GM23338 (cell line): ENCODE measurements at regions not wholly inside any gene's neighbourhood (a gene's known extent, or its start where the extent isn't known, plus 50 kb on each side); places are given as distances from the start of the nearest gene placed in this dataset.

ENCODE experiments used
- ATAC-seq: fragments of 200-7000 bp; cut with Tn5 transposase; 3 replicates; pipeline ENCODE4 v1.9.1; 2020
- DNase-seq: peaks from one replicate; pipeline ENCODE4 v3.0.0-alpha.2; 2015; ENCODE audit warnings: low spot score
- H2AFZ ChIP-seq: fragments of 200-600 bp; sonication (generic); 2 replicates; pipeline ENCODE4 v1.8.0; 2016; ENCODE audit warnings: antibody characterized with exemption, mild to moderate bottlenecking, moderate library complexity
- H3F3A ChIP-seq: fragments of 200-600 bp; sonication (generic); replicated peaks from 2 replicates; pipeline ENCODE4 v1.8.0; 2017; ENCODE audit warnings: antibody characterized with exemption, mixed run types, low read depth
- H3K27ac ChIP-seq: fragments of 200-600 bp; sonication (generic); 2 replicates; pipeline ENCODE4 v1.6.1; 2016; ENCODE audit warnings: low read depth
- H3K27me3 ChIP-seq: fragments of 200-600 bp; sonication (generic); 2 replicates; pipeline ENCODE4 v1.8.0; 2016; ENCODE audit warnings: mild to moderate bottlenecking, mixed run types, moderate library complexity; ENCODE audit not compliant: insufficient read depth
- H3K36me3 ChIP-seq: fragments of 200-600 bp; sonication (generic); 2 replicates; pipeline ENCODE4 v1.8.0; 2016; ENCODE audit warnings: mild to moderate bottlenecking; ENCODE audit not compliant: insufficient read depth
- H3K4me1 ChIP-seq: fragments of 200-600 bp; sonication (generic); 2 replicates; pipeline ENCODE4 v1.8.0; 2016; ENCODE audit warnings: mild to moderate bottlenecking, moderate library complexity; ENCODE audit not compliant: insufficient read depth
- H3K4me2 ChIP-seq: fragments of 200-600 bp; sonication (generic); 2 replicates; pipeline ENCODE4 v1.7.1; 2017; ENCODE audit warnings: mixed run types
- H3K4me3 ChIP-seq: fragments of 200-600 bp; sonication (generic); 2 replicates; pipeline ENCODE4 v1.6.1; 2016; ENCODE audit warnings: mixed run types
- H3K79me2 ChIP-seq: fragments of 200-600 bp; sonication (generic); replicated peaks from 2 replicates; pipeline ENCODE4 v1.8.0; 2017; ENCODE audit warnings: mild to moderate bottlenecking; ENCODE audit not compliant: insufficient read depth
- H3K9me2 ChIP-seq: fragments of 200-600 bp; sonication (generic); 2 replicates; pipeline ENCODE4 v1.8.0; 2017; ENCODE audit not compliant: insufficient read depth
- H4K20me1 ChIP-seq: fragments of 200-600 bp; sonication (generic); replicated peaks from 2 replicates; pipeline ENCODE4 v1.8.0; 2017; ENCODE audit warnings: mild to moderate bottlenecking; ENCODE audit not compliant: insufficient read depth
- H3K27ac Mint-ChIP-seq: 2 replicates; pipeline ENCODE4 v1.8.0; 2020; ENCODE audit warnings: inconsistent platforms, mild to moderate bottlenecking, moderate library complexity, mixed read lengths
- H3K27me3 Mint-ChIP-seq: 3 replicates; pipeline ENCODE4 v1.8.0; 2022; ENCODE audit warnings: low read depth, mild to moderate bottlenecking, moderate library complexity, mixed read lengths, inconsistent platforms; ENCODE audit not compliant: insufficient read depth, poor library complexity
- H3K36me3 Mint-ChIP-seq: 3 replicates; pipeline ENCODE4 v1.8.0; 2021; ENCODE audit warnings: low read depth, mild to moderate bottlenecking, inconsistent platforms, moderate library complexity, mixed read lengths
- H3K4me1 Mint-ChIP-seq: 3 replicates; pipeline ENCODE4 v1.8.0; 2020; ENCODE audit warnings: mild to moderate bottlenecking, inconsistent platforms, mixed read lengths
- H3K4me3 Mint-ChIP-seq: 3 replicates; pipeline ENCODE4 v1.8.0; 2021; ENCODE audit warnings: moderate library complexity, mild to moderate bottlenecking, inconsistent platforms, mixed read lengths
- H3K9me3 Mint-ChIP-seq: 3 replicates; pipeline ENCODE4 v1.8.0; 2020; ENCODE audit warnings: moderate library complexity, mild to moderate bottlenecking, inconsistent platforms, mixed read lengths
- CREB1 ChIP-seq: fragments of 250-450 bp; sonication (Bioruptor Pico); IDR thresholded peaks from 2 replicates; pipeline ENCODE4 v1.5.0; 2020; ENCODE audit warnings: low read depth, mild to moderate bottlenecking, moderate library complexity
- EZH2 ChIP-seq: fragments of 200-600 bp; sonication (generic); IDR thresholded peaks from one replicate; pipeline ENCODE4 v1.8.0; 2017; ENCODE audit warnings: antibody characterized with exemption, mild to moderate bottlenecking, low read depth; ENCODE audit not compliant: unreplicated experiment
- EZH2phosphoT487 ChIP-seq: fragments of 200-600 bp; sonication (generic); IDR thresholded peaks from one replicate; pipeline ENCODE4 v1.8.1; 2018; ENCODE audit warnings: antibody characterized with exemption; ENCODE audit not compliant: unreplicated experiment
- POLR2AphosphoS5 ChIP-seq: IDR thresholded peaks from 2 replicates; pipeline ENCODE4 v1.6.1; 2016; ENCODE audit warnings: antibody characterized with exemption, low read depth
- STAT1 ChIP-seq: IDR thresholded peaks from one replicate; pipeline ENCODE4 v1.6.1; 2016; ENCODE audit warnings: antibody characterized with exemption; ENCODE audit not compliant: unreplicated experiment
- ZNF114 ChIP-seq: fragments of 250-450 bp; sonication (Bioruptor Pico); IDR thresholded peaks from 2 replicates; pipeline ENCODE4 v1.5.0; 2020; ENCODE audit warnings: mild to moderate bottlenecking, moderate library complexity
- ZNF331 ChIP-seq: fragments of 250-450 bp; sonication (Bioruptor Pico); IDR thresholded peaks from 2 replicates; pipeline ENCODE4 v1.5.0; 2020; ENCODE audit warnings: low read depth, mild to moderate bottlenecking, moderate library complexity
- ZNF462 ChIP-seq: fragments of 250-450 bp; sonication (Bioruptor Pico); IDR thresholded peaks from 2 replicates; pipeline ENCODE4 v1.5.0; 2020; ENCODE audit warnings: mild to moderate bottlenecking, moderate library complexity

GRCh38 chr13:53513226-53513625, 484.6 kb downstream of the OLFM4 start:
- H3K4me1 ChIP-seq, result peaks cover 27% of the 10 kb centered on the region
- no peak overlapping the region for H3K27ac ChIP-seq
- peak overlapping the region; percentile 61 for H3K4me2 ChIP-seq
- H3K27ac Mint-ChIP-seq, result no peak overlapping the region
- TF ChIP-seq ZNF331 (CRISPR knock-in tag), result no peak
- no peak for TF ChIP-seq CREB1 (CRISPR knock-in tag)
- TF ChIP-seq STAT1, result no peak
- no peak for TF ChIP-seq POLR2AphosphoS5
- no peak for TF ChIP-seq EZH2phosphoT487
- H3K79me2 ChIP-seq, result no peaks in the 10 kb centered on the region
- peak; percentile 6 for DNase-seq
- H3K9me3 Mint-ChIP-seq, result no peaks in the 10 kb centered on the region
- H4K20me1 ChIP-seq, result no peaks in the 10 kb centered on the region
- no peaks in the 10 kb centered on the region for H3K36me3 ChIP-seq
- no peaks in the 10 kb centered on the region for H3F3A ChIP-seq
- H3K9me2 ChIP-seq, result no peaks in the 10 kb centered on the region
- H3K4me1 Mint-ChIP-seq, result peaks cover 24% of the 10 kb centered on the region
- ATAC-seq, result peak; percentile 32; the same call in 2 of the 3 replicates
- H3K4me3 Mint-ChIP-seq, result no peak overlapping the region
- no peak overlapping the region for H3K4me3 ChIP-seq
- no peaks in the 10 kb centered on the region for H3K27me3 ChIP-seq
- peaks cover 4% of the 10 kb centered on the region for H3K27me3 Mint-ChIP-seq
- H2AFZ ChIP-seq, result peak overlapping the region; percentile 61; the same call in 1 of the 2 replicates
- no peaks in the 10 kb centered on the region for H3K36me3 Mint-ChIP-seq

- no peak overlapping the region for H3K27ac Mint-ChIP-seq
- Histone ChIP-seq H3K9me2 (peaks cover 5% of the 10 kb centered on the region; the same call in 1 of the 2 replicates), H3K27ac (no peak overlapping the region), H4K20me1 (no peaks in the 10 kb centered on the region), H3K4me2 (no peak overlapping the region), H3K4me1 (peaks cover 12% of the 10 kb centered on the region), H3K79me2 (no peaks in the 10 kb centered on the region), H2AFZ (peak overlapping the region; percentile 29; the same call in 1 of the 2 replicates), H3K36me3 (no peaks in the 10 kb centered on the region), H3K27me3 (no peaks in the 10 kb centered on the region), H3F3A (no peaks in the 10 kb centered on the region), H3K4me3 (no peak overlapping the region)
- ATAC-seq (peak; percentile 76), DNase-seq (no peak)
- no peak overlapping the region for H3K4me3 Mint-ChIP-seq
- H3K4me1 Mint-ChIP-seq, result peaks cover 22% of the 10 kb centered on the region
- H3K27me3 Mint-ChIP-seq, result no peaks in the 10 kb centered on the region
- TF ChIP-seq ZNF114 (CRISPR knock-in tag) (no peak), ZNF462 (CRISPR knock-in tag) (no peak), POLR2AphosphoS5 (no peak), EZH2 (no peak), STAT1 (no peak), EZH2phosphoT487 (no peak)
- no peaks in the 10 kb centered on the region for H3K36me3 Mint-ChIP-seq
- no peaks in the 10 kb centered on the region for H3K9me3 Mint-ChIP-seq
These were observed 491.5 kb downstream of the OLFM4 start for GRCh38 chr13:53520132-53520531.
